ENCODE measurements at regions not wholly inside any gene's neighbourhood (a gene's known extent, or its start where the extent isn't known, plus 50 kb on each side); places are given as distances from the start of the nearest gene placed in this dataset.

DNA sequence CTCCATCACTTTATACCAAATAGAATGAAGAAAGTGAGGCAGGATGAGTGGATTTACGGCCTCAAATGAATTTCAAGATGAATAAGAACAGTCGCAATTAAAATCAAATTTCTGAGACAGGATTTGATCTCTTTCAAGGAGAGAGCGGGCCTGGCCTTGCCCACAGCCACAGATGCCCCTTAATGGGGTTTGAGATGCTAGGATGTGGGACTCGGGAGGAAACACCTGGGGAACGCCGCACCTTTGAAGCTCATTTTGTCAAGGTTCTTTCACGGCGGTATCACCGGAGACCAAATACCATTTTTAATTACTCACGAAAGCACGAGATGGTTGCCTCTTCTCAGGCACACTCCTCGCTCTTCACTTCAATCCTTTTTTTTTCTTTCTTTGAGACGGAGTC is 178.1 kb upstream of the SDK2 start:
- Histone ChIP-seq H3K27ac (ENCODE audit: low read length) (no peak overlapping the region), H3K4me3 (ENCODE audit: low read length) (no peak overlapping the region), H3K9me3 (ENCODE audit: control insufficient read depth, insufficient read depth, low read length) (no peaks in the 10 kb centered on the region), H3K4me1 (ENCODE audit: control insufficient read depth, insufficient read depth, low read length) (peaks cover 44% of the 10 kb centered on the region), H3K27me3 (ENCODE audit: control insufficient read depth, insufficient read depth, low read length) (no peaks in the 10 kb centered on the region), H3K36me3 (ENCODE audit: control insufficient read depth, insufficient read depth, low read length) (no peaks in the 10 kb centered on the region)
- peak in 1 of 2 donors; percentile 43 for DNase-seq
- H3K36me3 Mint-ChIP-seq = no peaks in the 10 kb centered on the region
- WGBS (ENCODE audit: insufficient coverage) = 72% methylated on average over 13 of the region's 13 CpGs
- peak overlapping the region; percentile 68 to 84 for H3K27ac Mint-ChIP-seq
- peaks cover 0 to 6% of the 10 kb centered on the region in 2 donors for H3K27me3 Mint-ChIP-seq (ENCODE audit: low read depth in 2 of 2)
- no peaks in the 10 kb centered on the region for H3K9me3 Mint-ChIP-seq
- ATAC-seq = no peak
- intact Hi-C loops (cut with micrococcal nuclease) = loop anchor here (5.0 kb wide), 1 partner anchor 130 kb away; no protein-coding TSS in a partner anchor
- TF ChIP-seq, protein P1, sequence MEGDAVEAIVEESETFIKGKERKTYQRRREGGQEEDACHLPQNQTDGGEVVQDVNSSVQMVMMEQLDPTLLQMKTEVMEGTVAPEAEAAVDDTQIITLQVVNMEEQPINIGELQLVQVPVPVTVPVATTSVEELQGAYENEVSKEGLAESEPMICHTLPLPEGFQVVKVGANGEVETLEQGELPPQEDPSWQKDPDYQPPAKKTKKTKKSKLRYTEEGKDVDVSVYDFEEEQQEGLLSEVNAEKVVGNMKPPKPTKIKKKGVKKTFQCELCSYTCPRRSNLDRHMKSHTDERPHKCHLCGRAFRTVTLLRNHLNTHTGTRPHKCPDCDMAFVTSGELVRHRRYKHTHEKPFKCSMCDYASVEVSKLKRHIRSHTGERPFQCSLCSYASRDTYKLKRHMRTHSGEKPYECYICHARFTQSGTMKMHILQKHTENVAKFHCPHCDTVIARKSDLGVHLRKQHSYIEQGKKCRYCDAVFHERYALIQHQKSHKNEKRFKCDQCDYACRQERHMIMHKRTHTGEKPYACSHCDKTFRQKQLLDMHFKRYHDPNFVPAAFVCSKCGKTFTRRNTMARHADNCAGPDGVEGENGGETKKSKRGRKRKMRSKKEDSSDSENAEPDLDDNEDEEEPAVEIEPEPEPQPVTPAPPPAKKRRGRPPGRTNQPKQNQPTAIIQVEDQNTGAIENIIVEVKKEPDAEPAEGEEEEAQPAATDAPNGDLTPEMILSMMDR (IDR thresholded peaks at IDR 0.05) = no peak
- H3K4me1 Mint-ChIP-seq = peaks cover 15 to 52% of the 10 kb centered on the region in 2 donors
- H3K4me3 Mint-ChIP-seq = peak overlapping the region; percentile 31

DNA sequence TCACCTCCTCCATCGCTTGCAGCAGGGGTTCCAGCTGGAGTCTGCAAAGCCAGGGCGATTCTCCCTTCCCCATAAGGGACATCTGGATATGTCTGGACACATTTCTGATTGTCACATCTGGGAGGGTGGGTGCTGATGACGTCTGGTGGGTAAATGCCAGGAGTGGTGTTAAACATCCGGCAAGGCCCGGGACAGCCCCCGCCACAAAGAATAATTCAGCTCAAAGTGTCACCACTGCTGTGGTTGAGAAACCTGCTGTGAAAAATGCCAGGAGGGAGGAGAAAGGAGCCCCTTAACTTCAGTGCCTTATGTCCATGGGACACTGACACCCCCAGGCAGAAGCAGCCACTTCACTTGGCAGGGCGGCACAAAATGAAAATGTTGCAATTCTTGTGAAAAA is 179.4 kb upstream of the SDK2 start:
- peak; percentile 66 to 78 (median 75) for ATAC-seq
- H3K9me3 Mint-ChIP-seq = no peaks in the 10 kb centered on the region
- intact Hi-C loops (cut with micrococcal nuclease) = loop anchor here (5.0 kb wide), 1 partner anchor 129 kb away; no protein-coding TSS in a partner anchor
- no peaks in the 10 kb centered on the region for H3K36me3 Mint-ChIP-seq
- peak overlapping the region; percentile 73 for H3K4me3 Mint-ChIP-seq
- Histone ChIP-seq H3K36me3 (ENCODE audit: control insufficient read depth, insufficient read depth, low read length) (no peaks in the 10 kb centered on the region), H3K27me3 (ENCODE audit: control insufficient read depth, insufficient read depth, low read length) (no peaks in the 10 kb centered on the region), H3K4me1 (ENCODE audit: control insufficient read depth, insufficient read depth, low read length) (peaks cover 51% of the 10 kb centered on the region), H3K9me3 (ENCODE audit: control insufficient read depth, insufficient read depth, low read length) (no peaks in the 10 kb centered on the region), H3K27ac (ENCODE audit: low read length) (peak overlapping the region; percentile 72), H3K4me3 (ENCODE audit: low read length) (no peak overlapping the region)
- peak; percentile 28 to 47 for DNase-seq
- TF ChIP-seq, protein P1 (IDR thresholded peaks at IDR 0.05) = no peak
- 90% methylated on average over 7 of the region's 7 CpGs for WGBS (ENCODE audit: insufficient coverage)
- H3K4me1 Mint-ChIP-seq = peaks cover 28 to 53% of the 10 kb centered on the region in 2 donors
- H3K27me3 Mint-ChIP-seq (ENCODE audit: low read depth in 2 of 2) = peaks cover 0 to 6% of the 10 kb centered on the region in 2 donors
- H3K27ac Mint-ChIP-seq = peak overlapping the region; percentile 68 to 84

DNA sequence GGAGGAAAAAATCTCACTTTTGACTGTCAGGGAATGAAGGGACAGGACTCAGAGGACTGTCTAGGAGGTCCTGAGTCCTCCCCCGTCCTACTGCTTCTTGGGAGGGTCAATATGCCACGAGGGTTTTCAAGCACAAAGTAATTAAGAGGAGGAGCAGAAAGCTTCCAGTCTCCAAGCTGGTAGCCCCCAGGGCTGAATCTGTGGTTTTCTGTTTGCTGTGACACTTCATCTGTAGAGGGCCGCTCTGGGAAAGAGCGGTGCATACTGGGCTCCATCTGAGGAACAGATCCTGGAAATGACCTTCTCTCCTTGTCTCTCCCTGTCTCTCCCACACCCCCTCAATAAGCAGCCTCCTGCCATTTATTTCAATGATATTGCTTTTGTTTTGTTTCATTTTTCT is 180.1 kb upstream of the SDK2 start:
- Mint-ChIP-seq H3K9me3 (no peaks in the 10 kb centered on the region), H3K27ac (peak overlapping the region; percentile 68 to 84), H3K27me3 (ENCODE audit: low read depth in 2 of 2) (peaks cover 0 to 6% of the 10 kb centered on the region in 2 donors), H3K4me3 (peak overlapping the region; percentile 13), H3K4me1 (peaks cover 31 to 57% of the 10 kb centered on the region in 2 donors), H3K36me3 (no peaks in the 10 kb centered on the region)
- ATAC-seq (no peak), DNase-seq (no peak)
- H3K27ac ChIP-seq (ENCODE audit: low read length) = no peak overlapping the region
- H3K4me1 ChIP-seq (ENCODE audit: control insufficient read depth, insufficient read depth, low read length) = peaks cover 53% of the 10 kb centered on the region
- H3K36me3 ChIP-seq (ENCODE audit: control insufficient read depth, insufficient read depth, low read length) = no peaks in the 10 kb centered on the region
- H3K27me3 ChIP-seq (ENCODE audit: control insufficient read depth, insufficient read depth, low read length) = no peaks in the 10 kb centered on the region
- H3K4me3 ChIP-seq (ENCODE audit: low read length) = no peak overlapping the region
- no peaks in the 10 kb centered on the region for H3K9me3 ChIP-seq (ENCODE audit: control insufficient read depth, insufficient read depth, low read length)
- 81% methylated on average over 4 of the region's 4 CpGs for WGBS (ENCODE audit: insufficient coverage)
- TF ChIP-seq, protein P1 (IDR thresholded peaks at IDR 0.05) = no peak
- intact Hi-C loops (cut with micrococcal nuclease) = loop anchor here (5.0 kb wide), 1 partner anchor 128 kb away; no protein-coding TSS in a partner anchor
